ENCODE measurements at regions not wholly inside any gene's neighbourhood (a gene's known extent, or its start where the extent isn't known, plus 50 kb on each side); places are given as distances from the start of the nearest gene placed in this dataset.
A peak's percentile ranks its signal among the peaks of the same experiment; 100 is the strongest.
"Not testable (repeated sequence)": the region's sequence is repeated elsewhere in the genome, so short reads cannot be mapped to it uniquely, and the experiment has no call there.

GRCh38 chr2:12882393-12882792, 165.7 kb downstream of the TRIB2 start:
- no peak for DNase-seq

DNA sequence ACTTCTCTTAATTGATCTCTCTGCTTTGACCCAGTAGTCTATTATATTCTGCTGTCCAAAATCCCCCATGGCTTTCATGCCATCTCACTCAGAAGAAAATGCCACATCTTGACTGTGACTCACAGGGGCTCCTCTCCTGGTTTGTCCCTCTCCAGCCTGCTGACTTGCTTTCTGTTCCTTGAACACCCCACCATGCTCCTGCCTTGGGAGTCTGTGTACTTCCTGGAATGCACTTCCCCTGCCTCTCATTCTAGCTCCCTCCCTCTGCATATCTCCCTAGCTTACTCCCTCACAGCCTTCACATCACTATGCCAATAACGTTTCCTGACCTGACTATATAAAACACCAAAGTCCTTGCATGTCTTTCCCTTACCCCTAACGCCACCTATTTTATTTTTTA, 167.2 kb downstream of the TRIB2 start:
- no peak for DNase-seq

DNA sequence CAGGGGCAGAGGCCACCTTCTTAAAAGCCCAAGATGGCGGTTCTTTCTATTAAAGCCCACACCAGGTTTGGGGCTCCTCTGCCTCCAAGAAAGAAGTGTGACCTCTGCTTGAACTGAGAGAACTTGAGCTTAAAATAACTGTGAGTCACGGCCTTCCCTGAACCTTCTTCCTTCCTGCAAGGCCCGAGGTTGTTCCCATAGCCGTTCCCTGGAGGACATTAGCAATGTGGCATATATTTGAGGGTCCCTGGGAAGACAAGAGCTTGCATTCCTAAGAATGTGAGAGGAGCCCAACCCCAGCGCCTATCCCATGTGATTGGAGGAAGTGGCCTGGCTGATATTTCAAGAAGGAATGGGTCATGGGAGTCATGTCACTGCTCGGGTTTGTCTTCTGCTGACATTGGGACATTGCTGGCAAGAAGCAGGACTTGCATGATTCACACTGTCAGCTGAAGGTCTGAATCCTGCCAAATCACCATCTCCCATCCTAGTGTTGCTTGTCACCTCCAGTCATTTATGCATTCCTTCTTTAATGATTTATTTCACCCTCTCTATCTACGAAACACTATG, 168.1 kb downstream of the TRIB2 start:
- no peak for DNase-seq

DNA sequence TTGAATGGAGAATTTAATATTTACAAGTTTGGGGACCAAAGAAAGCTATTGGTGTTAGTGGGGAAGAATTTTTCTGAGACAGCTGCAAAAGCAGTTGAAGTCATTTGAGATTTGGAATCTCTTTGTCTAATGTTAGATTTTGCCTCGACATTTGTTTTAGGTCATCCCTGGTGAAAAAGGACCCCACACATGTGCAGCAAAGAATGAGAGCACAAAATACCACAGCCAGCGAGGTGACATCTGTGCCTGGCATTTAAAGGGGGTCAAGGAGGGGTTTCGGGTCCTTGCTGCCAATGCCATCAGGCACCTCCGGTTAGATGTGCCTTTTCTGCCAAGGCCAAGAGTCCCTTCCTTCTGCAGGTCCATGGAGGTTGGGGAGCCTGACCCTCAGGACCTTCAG, 173.3 kb downstream of the TRIB2 start:
- no peak for DNase-seq

- no peak for DNase-seq
These were observed 173.8 kb downstream of the TRIB2 start for GRCh38 chr2:12890481-12890991.

DNA sequence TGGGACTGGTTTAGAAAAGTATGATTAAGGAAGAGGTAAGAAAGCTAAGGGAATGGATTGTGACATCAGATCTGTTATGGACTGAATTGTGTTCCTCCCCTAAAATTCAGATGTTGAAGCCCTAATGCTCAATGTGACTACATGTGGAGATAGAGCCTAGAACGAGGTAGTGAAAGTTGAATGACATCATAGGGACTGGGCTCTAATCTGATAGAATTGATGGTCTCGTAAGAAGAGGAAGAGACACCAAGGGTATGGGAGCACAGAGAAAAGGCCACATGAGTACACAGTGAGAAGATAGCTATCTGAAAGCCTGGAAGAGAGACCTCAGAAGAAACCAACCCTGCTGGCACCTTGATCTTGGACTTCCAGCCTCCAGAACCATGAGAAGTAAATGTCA, 178.3 kb downstream of the TRIB2 start:
- DNase-seq: no peak

- no peak for DNase-seq
These were observed 179.7 kb downstream of the TRIB2 start for GRCh38 chr2:12896318-12896982.

GRCh38 chr2:12897181-12897580, 180.4 kb downstream of the TRIB2 start:
- DNase-seq: no peak

- DNase-seq: no peak
These were observed 186.5 kb downstream of the TRIB2 start for GRCh38 chr2:12903272-12903671.

- DNase-seq: no peak
These were observed 193.7 kb downstream of the TRIB2 start for GRCh38 chr2:12910431-12910830.

- DNase-seq: no peak
These were observed 199.1 kb downstream of the TRIB2 start for GRCh38 chr2:12915787-12916186.

GRCh38 chr2:12918138-12918834, 201.6 kb downstream of the TRIB2 start:
- DNase-seq: no peak

- DNase-seq: no peak
These were observed 202.2 kb downstream of the TRIB2 start for GRCh38 chr2:12918835-12919445.

DNA sequence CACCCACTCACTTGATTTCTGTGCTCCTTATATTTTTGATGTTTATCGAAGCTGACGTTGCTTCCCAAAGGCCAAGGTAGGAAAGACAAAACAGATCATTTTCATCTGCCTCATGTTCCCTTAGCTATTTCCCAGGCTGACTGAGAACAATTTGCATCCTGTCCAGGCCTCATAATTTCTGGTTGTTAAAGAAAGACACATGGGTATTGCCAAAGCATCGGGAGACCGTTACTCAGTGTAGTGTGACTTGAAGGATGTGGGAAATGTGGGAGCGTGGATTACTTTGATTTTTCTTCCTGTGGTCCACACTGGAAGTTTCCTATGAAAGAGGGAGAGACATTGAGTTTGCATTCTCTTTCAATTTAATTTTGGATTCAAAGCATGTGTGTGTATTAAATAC, 204.6 kb downstream of the TRIB2 start:
- no peak for DNase-seq

DNA sequence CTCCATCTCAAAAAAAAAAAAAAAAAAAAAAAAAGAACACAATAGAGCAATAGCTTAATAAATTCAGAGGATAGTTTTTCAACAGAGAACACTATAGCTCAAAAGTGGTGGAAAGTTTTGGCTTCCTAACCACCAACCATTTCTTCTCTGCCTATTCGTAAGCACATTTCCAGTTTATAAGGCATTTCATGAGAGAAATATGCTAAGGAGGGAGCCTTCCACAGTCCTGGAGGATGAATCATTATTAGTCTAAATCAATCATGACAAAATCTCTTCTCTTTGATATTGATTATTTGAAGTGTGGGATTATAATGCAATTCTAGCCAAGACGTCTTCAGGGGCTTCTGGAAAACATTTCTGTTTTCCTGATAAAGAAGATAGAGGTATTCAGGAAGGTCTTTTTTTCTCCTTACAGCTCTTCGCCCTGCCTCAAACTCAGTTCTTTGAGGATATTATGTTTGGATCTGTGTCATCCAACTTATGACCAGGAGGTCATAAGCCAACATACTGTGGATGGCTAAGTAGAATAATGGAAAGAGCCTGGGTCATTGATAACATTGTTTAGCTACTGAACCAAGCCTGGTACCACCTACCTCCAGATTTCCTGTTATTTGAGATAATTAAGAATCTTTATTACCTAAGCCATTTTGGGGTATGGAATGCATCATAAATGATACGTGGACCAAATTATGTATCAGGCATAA, 207.3 kb downstream of the TRIB2 start:
- DNase-seq: no peak

DNA sequence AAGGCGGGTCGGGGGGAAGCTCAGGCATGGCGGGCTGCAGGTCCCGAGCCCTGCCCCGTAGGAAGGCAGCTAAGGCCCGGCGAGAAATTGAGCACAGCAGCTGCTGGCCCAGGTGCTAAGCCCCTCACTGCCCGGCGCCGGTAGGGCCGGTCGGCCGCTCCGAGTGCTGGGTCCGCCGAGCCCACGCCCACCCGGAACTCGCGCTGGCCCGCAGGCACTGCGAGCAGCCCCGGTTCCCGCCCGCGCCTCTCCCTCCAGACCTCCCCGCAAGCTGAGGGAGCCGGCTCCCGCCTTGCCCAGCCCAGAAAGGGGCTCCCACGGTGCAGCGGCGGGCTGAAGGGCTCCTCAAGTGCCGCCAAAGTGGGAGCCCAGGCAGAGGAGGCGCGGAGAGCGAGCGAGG, 209.9 kb downstream of the TRIB2 start:
- not testable (repeated sequence) for DNase-seq

GRCh38 chr2:12928197-12928774, 211.6 kb downstream of the TRIB2 start:
- DNase-seq: peak in 1 of 2 donors; percentile 27

GRCh38 chr2:12928775-12929401, 212.2 kb downstream of the TRIB2 start:
- no peak for DNase-seq

DNA sequence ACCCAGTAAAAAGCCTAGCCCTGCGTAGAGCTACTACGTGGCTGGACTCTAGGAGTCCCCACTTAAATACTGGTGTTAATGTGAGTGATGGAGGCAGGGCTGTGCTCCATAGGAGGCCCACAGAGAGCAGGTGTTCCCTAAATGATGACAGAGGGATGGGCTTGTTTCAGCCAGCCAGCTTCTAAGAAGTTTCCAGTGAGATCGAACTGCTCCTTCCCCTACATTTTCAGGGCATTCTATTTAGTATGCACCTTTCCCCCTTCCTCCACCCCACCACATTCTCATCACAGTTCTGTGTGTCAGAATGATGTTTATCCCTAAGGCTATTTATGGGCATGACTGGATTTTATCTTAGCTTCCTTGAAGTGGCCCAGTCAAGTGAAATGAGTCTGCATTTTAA, 213.0 kb downstream of the TRIB2 start:
- DNase-seq: no peak

DNA sequence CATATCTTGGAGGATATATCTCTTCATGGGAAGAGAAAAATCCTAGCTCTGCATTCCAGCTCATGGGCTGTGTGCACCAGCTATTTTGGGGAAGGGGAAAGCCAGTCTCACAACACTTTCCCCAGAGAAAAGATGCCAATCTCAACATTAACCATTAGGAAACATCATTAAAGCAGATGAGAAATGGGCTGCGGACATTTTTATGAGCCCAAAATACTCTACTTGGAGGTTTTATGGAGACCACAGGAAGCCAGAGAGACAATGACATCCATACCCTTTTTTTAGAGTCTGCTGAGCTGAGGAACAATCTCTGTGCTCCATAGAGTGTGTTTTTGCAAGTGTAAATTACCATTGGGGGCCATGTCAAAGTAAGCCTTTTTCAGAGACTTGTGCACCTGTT, 213.7 kb downstream of the TRIB2 start:
- no peak for DNase-seq

DNA sequence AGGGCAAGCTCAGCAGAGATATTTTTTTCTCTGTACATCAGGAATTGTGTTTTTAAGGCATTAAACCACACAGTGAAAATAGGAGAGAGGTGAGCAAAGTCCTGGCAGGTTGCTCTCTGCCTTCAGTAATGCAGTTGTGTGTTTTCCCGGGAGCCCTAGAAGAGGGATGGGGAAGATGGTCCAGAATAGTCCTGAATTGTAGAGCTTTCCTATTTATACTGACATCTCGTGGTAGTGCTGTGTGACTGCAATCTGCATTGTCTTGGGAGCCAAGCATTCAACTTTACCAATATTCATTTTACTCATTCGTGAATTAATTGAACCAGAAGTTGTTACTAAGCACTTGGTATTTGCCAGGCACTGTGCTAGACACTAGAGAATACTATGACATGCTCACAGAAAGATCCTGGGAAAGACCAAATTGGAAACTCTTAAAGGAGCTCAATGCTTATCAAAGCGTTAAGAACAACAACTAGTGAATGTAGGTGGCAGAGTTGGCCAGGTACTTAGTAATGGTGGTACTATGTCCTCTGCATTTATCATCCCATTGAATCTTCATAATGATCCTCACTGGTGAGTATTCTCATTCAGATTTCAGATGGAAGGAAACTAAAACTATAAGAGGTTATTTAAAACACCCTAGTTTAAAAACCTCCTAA, 214.6 kb downstream of the TRIB2 start:
- DNase-seq: peak in 1 of 2 donors; percentile 20

DNA sequence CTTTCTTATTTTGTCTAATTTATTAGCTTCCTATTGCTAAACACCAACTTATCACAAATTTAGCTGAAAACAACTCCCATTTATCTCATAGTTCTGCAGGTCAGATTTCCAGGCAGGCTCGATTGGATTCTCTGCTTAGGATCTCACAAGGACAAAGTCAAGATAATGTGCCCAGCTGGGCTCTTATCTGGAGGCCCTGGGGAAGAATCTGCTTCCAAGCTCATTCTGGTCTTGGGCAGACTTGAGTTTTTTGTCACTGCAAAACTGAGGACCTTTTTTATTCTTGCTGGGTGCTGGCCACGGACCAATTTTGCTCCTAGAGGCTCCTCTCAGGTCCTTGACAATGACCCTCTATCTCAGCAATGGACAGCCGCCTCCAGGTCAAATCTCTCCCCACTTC, 215.5 kb downstream of the TRIB2 start:
- DNase-seq: no peak

Measured in bone marrow (tissue), 2 donors.